IMR-90 (cell line): ENCODE measurements at regions not wholly inside any gene's neighbourhood (a gene's known extent, or its start where the extent isn't known, plus 50 kb on each side); places are given as distances from the start of the nearest gene placed in this dataset.

ENCODE experiments used
- ATAC-seq: fragments of 200-7000 bp; cut with Tn5 transposase; 2 replicates; pipeline ENCODE4 v1.9.1; 2020; ENCODE audit warnings: low read depth, mild to moderate bottlenecking, moderate library complexity
- BruUV-seq: library from RNA; stranded (reverse); fragments of 400-500 nt; replicated peaks from 2 replicates; lab custom pipeline; 2021; lab: Mats Ljungman, UMichigan
- CTCF ChIA-PET: fragments of 300-600 bp; formaldehyde crosslinking; extraction: SDS; loops from one replicate; lab custom pipeline; 2021; ENCODE audit warnings: antibody characterized with exemption; lab: Yijun Ruan, JAX
- POLR2A ChIA-PET: fragments of 300-600 bp; sonication (Branson Sonifier 250); formaldehyde crosslinking; loops from one replicate; lab custom pipeline; 2022; ENCODE audit warnings: antibody characterized with exemption; ENCODE audit not compliant: unreplicated experiment; lab: Charles Lee
- DNase-seq: peaks from one replicate; pipeline ENCODE4 v3.0.0; 2013
- H2AFZ ChIP-seq: replicated peaks from 2 replicates; pipeline ENCODE3; 2013; ENCODE audit warnings: low read length, mild to moderate bottlenecking; ENCODE audit not compliant: poor library complexity
- H2AK5ac ChIP-seq: 2 replicates; pipeline ENCODE4 v1.6.1; 2013; ENCODE audit warnings: low read depth, low read length, inconsistent platforms
- H2AK9ac ChIP-seq: replicated peaks from 2 replicates; pipeline ENCODE3; 2013; ENCODE audit warnings: mild to moderate bottlenecking, low read depth, low read length, moderate library complexity; ENCODE audit not compliant: poor library complexity
- H2BK120ac ChIP-seq: 2 replicates; pipeline ENCODE4 v1.6.1; 2013; ENCODE audit warnings: low read depth, low read length, inconsistent platforms
- H2BK15ac ChIP-seq: 3 replicates; pipeline ENCODE4 v1.6.1; 2013; ENCODE audit warnings: low read depth, low read length, inconsistent platforms
- H2BK20ac ChIP-seq: 2 replicates; pipeline ENCODE4 v1.6.1; 2013; ENCODE audit warnings: low read depth, mild to moderate bottlenecking, inconsistent platforms, low read length, moderate library complexity
- H2BK5ac ChIP-seq: 2 replicates; pipeline ENCODE4 v1.6.1; 2013; ENCODE audit warnings: mild to moderate bottlenecking, low read depth, low read length, inconsistent platforms; ENCODE audit not compliant: poor library complexity, severe bottlenecking
- H3K14ac ChIP-seq: replicated peaks from 2 replicates; pipeline ENCODE4 v1.6.1; 2013; ENCODE audit warnings: low read depth, low read length, inconsistent platforms
- H3K18ac ChIP-seq: 2 replicates; pipeline ENCODE4 v1.6.1; 2013; ENCODE audit warnings: low read depth, low read length, control low read depth
- H3K23ac ChIP-seq: 2 replicates; pipeline ENCODE4 v1.6.1; 2013; ENCODE audit warnings: low read depth, low read length, inconsistent platforms
- H3K27ac ChIP-seq: 2 replicates; pipeline ENCODE4 v1.5.1; 2013; ENCODE audit warnings: mild to moderate bottlenecking, control low read depth, low read length; ENCODE audit not compliant: insufficient read depth
- H3K27me3 ChIP-seq: 2 replicates; pipeline ENCODE4 v1.6.1; 2013; ENCODE audit warnings: low read length; ENCODE audit not compliant: control insufficient read depth, insufficient read depth
- H3K36me3 ChIP-seq: 2 replicates; pipeline ENCODE4 v1.6.1; 2013; ENCODE audit warnings: low read length, mixed read lengths; ENCODE audit not compliant: control insufficient read depth, insufficient read depth
- H3K4ac ChIP-seq: 2 replicates; pipeline ENCODE4 v1.6.1; 2013; ENCODE audit warnings: low read depth, low read length, inconsistent platforms
- H3K4me1 ChIP-seq: 2 replicates; pipeline ENCODE4 v1.6.1; 2013; ENCODE audit warnings: low read length, mixed read lengths; ENCODE audit not compliant: control insufficient read depth, insufficient read depth
- H3K4me2 ChIP-seq: 2 replicates; pipeline ENCODE4 v1.6.1; 2013; ENCODE audit warnings: low read depth, mild to moderate bottlenecking, control low read depth, low read length, moderate library complexity
- H3K4me3 ChIP-seq: 2 replicates; pipeline ENCODE4 v1.5.1; 2013; ENCODE audit warnings: low read depth, mild to moderate bottlenecking, control low read depth, low read length, moderate library complexity; ENCODE audit not compliant: insufficient read depth
- H3K56ac ChIP-seq: 2 replicates; pipeline ENCODE4 v1.6.1; 2013; ENCODE audit warnings: low read length, inconsistent platforms; ENCODE audit not compliant: insufficient read depth; ENCODE audit errors: extremely low read depth
- H3K79me1 ChIP-seq, 2 experiments: 2 replicates each; pipeline ENCODE4 v1.6.1; 2013; ENCODE audit warnings: low read length in 2 of 2, inconsistent platforms in 1 of 2, low read depth in 1 of 2
- H3K9ac ChIP-seq: 2 replicates; pipeline ENCODE4 v1.6.1; 2013; ENCODE audit warnings: low read depth, low read length, control low read depth
- H3K9me1 ChIP-seq: 2 replicates; pipeline ENCODE4 v1.6.1; 2013; ENCODE audit warnings: low read length, inconsistent platforms; ENCODE audit not compliant: insufficient read depth
- H3K9me3 ChIP-seq: 2 replicates; pipeline ENCODE4 v1.6.1; 2013; ENCODE audit warnings: low read length; ENCODE audit not compliant: control insufficient read depth, insufficient read depth
- H4K20me1 ChIP-seq: 2 replicates; pipeline ENCODE4 v1.6.1; 2013; ENCODE audit warnings: low read length, inconsistent platforms; ENCODE audit not compliant: insufficient read depth
- H4K5ac ChIP-seq: 2 replicates; pipeline ENCODE4 v1.6.1; 2013; ENCODE audit warnings: mild to moderate bottlenecking, low read depth, low read length, control low read depth
- H4K8ac ChIP-seq, 2 experiments: 2 replicates each; pipeline ENCODE4 v1.6.1; 2013; ENCODE audit warnings: low read depth in 2 of 2, low read length in 2 of 2, control low read depth in 1 of 2, inconsistent platforms in 1 of 2
- H4K91ac ChIP-seq: 2 replicates; pipeline ENCODE4 v1.6.1; 2013; ENCODE audit warnings: low read depth, low read length, inconsistent platforms; ENCODE audit not compliant: insufficient read depth
- BHLHE40 ChIP-seq: fragments of 150-350 bp; IDR thresholded peaks from 2 replicates; pipeline ENCODE4 v1.6.1; 2016; ENCODE audit warnings: mild to moderate bottlenecking, low read depth, low read length
- CEBPB ChIP-seq: IDR thresholded peaks from 2 replicates; pipeline ENCODE4 v1.6.1; 2012; ENCODE audit warnings: low read depth, low read length, improper control_type of control experiment
- CHD1 ChIP-seq: IDR thresholded peaks from 2 replicates; pipeline ENCODE4 v1.6.1; 2012; ENCODE audit warnings: low read depth, low read length, improper control_type of control experiment
- CTCF ChIP-seq: conservative IDR thresholded peaks from 2 replicates; pipeline ENCODE4 v1.5.1; 2012; ENCODE audit warnings: mild to moderate bottlenecking, low read depth, low read length, improper control_type of control experiment
- ELK1 ChIP-seq: fragments of 150-350 bp; IDR thresholded peaks from 2 replicates; pipeline ENCODE4 v1.6.1; 2016; ENCODE audit warnings: low read depth, mild to moderate bottlenecking, low read length, moderate library complexity, borderline replicate concordance
- FOS ChIP-seq: fragments of 150-350 bp; IDR thresholded peaks from 2 replicates; pipeline ENCODE4 v1.6.1; 2016; ENCODE audit warnings: low read depth, low read length
- MAFK ChIP-seq: IDR thresholded peaks from 2 replicates; pipeline ENCODE4 v1.6.1; 2012; ENCODE audit warnings: low read depth, low read length, improper control_type of control experiment
- MAZ ChIP-seq: IDR thresholded peaks from 2 replicates; pipeline ENCODE4 v1.6.1; 2012; ENCODE audit warnings: low read depth, mild to moderate bottlenecking, low read length, improper control_type of control experiment, moderate library complexity, borderline replicate concordance
- MXI1 ChIP-seq: IDR thresholded peaks from 2 replicates; pipeline ENCODE4 v1.6.1; 2012; ENCODE audit warnings: low read depth, mild to moderate bottlenecking, low read length, moderate library complexity, borderline replicate concordance
- NFE2L2 ChIP-seq: fragments of 150-350 bp; IDR thresholded peaks from 2 replicates; pipeline ENCODE4 v1.6.1; 2016; ENCODE audit warnings: low read depth, mild to moderate bottlenecking, low read length
- POLR2A ChIP-seq: IDR thresholded peaks from 2 replicates; pipeline ENCODE4 v1.6.1; 2012; ENCODE audit warnings: mild to moderate bottlenecking, low read depth, low read length
- RAD21 ChIP-seq: IDR thresholded peaks from 2 replicates; pipeline ENCODE4 v1.6.1; 2012; ENCODE audit warnings: low read length, improper control_type of control experiment
- RCOR1 ChIP-seq: IDR thresholded peaks from 2 replicates; pipeline ENCODE4 v1.6.1; 2012; ENCODE audit warnings: mild to moderate bottlenecking, low read length, improper control_type of control experiment; ENCODE audit not compliant: insufficient replicate concordance
- RFX5 ChIP-seq: IDR thresholded peaks from 2 replicates; pipeline ENCODE4 v1.8.0; 2012; ENCODE audit warnings: low read depth, mild to moderate bottlenecking, low read length, moderate library complexity
- SMC3 ChIP-seq: fragments of 150-350 bp; IDR thresholded peaks from 2 replicates; pipeline ENCODE4 v1.6.1; 2016; ENCODE audit warnings: low read depth, mild to moderate bottlenecking, antibody characterized with exemption, low read length, moderate library complexity
- USF2 ChIP-seq: fragments of 150-350 bp; IDR thresholded peaks from 2 replicates; pipeline ENCODE4 v1.6.1; 2017; ENCODE audit warnings: mild to moderate bottlenecking, antibody characterized with exemption, low read length, low read depth
- WGBS, 2 experiments: methylation state at CpG; one replicate each; pipeline versions ENCODE4 v1.1.5 to v1.1.7; 2013; ENCODE audit warnings: missing lambda C conversion rate in 2 of 2; ENCODE audit not compliant: insufficient read length in 1 of 2; ENCODE audit errors: extremely low coverage in 2 of 2; 5-methylcytosine and 5-hydroxymethylcytosine counted together
- dilution Hi-C: fragments of 300-500 bp; cut with HindIII; formaldehyde crosslinking; loops from one replicate; pipeline ENCODE4 v1.14.3; 2018; ENCODE audit warnings: low sequenced_read_pairs; ENCODE audit not compliant: unreplicated experiment
- in situ Hi-C: fragments of 300-500 bp; cut with MboI; formaldehyde crosslinking; loops from 3 replicates; pipeline ENCODE4 v1.14.3; 2019; ENCODE audit warnings: low sequenced_read_pairs, inconsistent platforms, mixed read lengths
- intact Hi-C: fragments of 100-400 bp; cut with micrococcal nuclease; formaldehyde crosslinking; loops from 2 replicates; pipeline ENCODE4 v1.10.0; 2022

- intact Hi-C loops (no loop called here), in situ Hi-C loops (no loop called here), dilution Hi-C loops (no loop called here)
- Histone ChIP-seq H3K23ac (no peak overlapping the region), H2AK9ac (no peak overlapping the region), H3K4ac (no peak overlapping the region), H4K5ac (no peak overlapping the region), H4K8ac (no peak overlapping the region), H3K4me2 (no peak overlapping the region), H2BK15ac (no peak overlapping the region), H3K36me3 (no peaks in the 10 kb centered on the region), H3K27me3 (no peaks in the 10 kb centered on the region), H3K9ac (no peak overlapping the region), H3K56ac (no peak overlapping the region), H3K27ac (no peak overlapping the region), H2BK20ac (no peak overlapping the region), H2BK120ac (no peak overlapping the region), H3K79me1 (no peaks in the 10 kb centered on the region), H3K9me1 (no peaks in the 10 kb centered on the region), H3K9me3 (no peaks in the 10 kb centered on the region; the same call in 1 of the 2 replicates), H2AK5ac (no peak overlapping the region), H3K4me3 (no peak overlapping the region), H2AFZ (no peak overlapping the region), H3K18ac (no peak overlapping the region), H4K20me1 (no peaks in the 10 kb centered on the region), H2BK5ac (no peak overlapping the region), H3K14ac (no peak overlapping the region), H4K91ac (no peak overlapping the region), H3K4me1 (no peaks in the 10 kb centered on the region)
- DNase-seq: no peak
- ChIA-PET CTCF (interaction anchor here (1.0 kb wide), 1 partner anchor 10 kb away, joined by 4 read pairs; no protein-coding TSS in a partner anchor), POLR2A (no interaction called here)
- no CpG with 5 or more reads among the region's 2 CpGs for WGBS, 2 experiments
- no peak for TF ChIP-seq USF2
- no peak for TF ChIP-seq NFE2L2
- no peak for TF ChIP-seq RFX5
- no peak for TF ChIP-seq BHLHE40
- TF ChIP-seq ELK1: no peak
- TF ChIP-seq MAZ: no peak
- no peak for TF ChIP-seq POLR2A
- TF ChIP-seq MAFK: no peak
- no peak for TF ChIP-seq CEBPB
- TF ChIP-seq RAD21: no peak
- TF ChIP-seq CHD1: no peak
- TF ChIP-seq FOS: no peak
- TF ChIP-seq CTCF: no peak
- no peak for TF ChIP-seq MXI1
- TF ChIP-seq RCOR1: no peak
- no peak for TF ChIP-seq SMC3
- no peak for ATAC-seq
- BruUV-seq: no TSS peak
Measured at GRCh38 chr3:22451501-22451900, 700.5 kb upstream of the ZNF385D start.
